GM21515 (cell line): ENCODE measurements at regions not wholly inside any gene's neighbourhood (a gene's known extent, or its start where the extent isn't known, plus 50 kb on each side); places are given as distances from the start of the nearest gene placed in this dataset.

Source experiments
- ATAC-seq: cut with Tn5 transposase; IDR thresholded peaks from one replicate; pipeline ENCODE4 v1.9.1; 2021; ENCODE audit not compliant: unreplicated experiment

DNA sequence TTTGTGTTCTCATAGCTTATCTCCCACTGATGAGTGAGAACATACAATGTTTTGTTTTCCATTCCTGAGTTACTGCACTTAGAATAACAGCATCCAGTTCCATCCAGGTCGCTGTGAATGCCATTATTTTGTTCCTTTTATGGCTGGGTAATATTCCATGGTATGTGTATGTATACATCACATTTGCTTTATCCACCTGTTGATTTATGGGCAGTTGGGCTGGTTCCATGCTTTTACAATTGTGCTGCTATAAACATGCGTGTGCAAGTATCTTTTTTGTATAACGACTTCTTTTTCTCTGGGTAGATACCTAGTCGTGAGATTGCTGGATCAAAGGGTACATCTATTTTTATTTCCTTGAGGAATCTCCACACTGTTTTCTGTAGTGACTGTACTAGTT lies 74.8 kb downstream of the ZNF280B start:
- no peak for ATAC-seq
